IMR-90 (cell line): ENCODE measurements at regions not wholly inside any gene's neighbourhood (a gene's known extent, or its start where the extent isn't known, plus 50 kb on each side); places are given as distances from the start of the nearest gene placed in this dataset.

ENCODE experiments used
- BHLHE40 ChIP-seq: fragments of 150-350 bp; IDR thresholded peaks from 2 replicates; pipeline ENCODE4 v1.6.1; 2016; ENCODE audit warnings: mild to moderate bottlenecking, low read depth, low read length
- CEBPB ChIP-seq: IDR thresholded peaks from 2 replicates; pipeline ENCODE4 v1.6.1; 2012; ENCODE audit warnings: low read depth, low read length, improper control_type of control experiment
- MXI1 ChIP-seq: IDR thresholded peaks from 2 replicates; pipeline ENCODE4 v1.6.1; 2012; ENCODE audit warnings: low read depth, mild to moderate bottlenecking, low read length, moderate library complexity, borderline replicate concordance
- NFE2L2 ChIP-seq: fragments of 150-350 bp; IDR thresholded peaks from 2 replicates; pipeline ENCODE4 v1.6.1; 2016; ENCODE audit warnings: low read depth, mild to moderate bottlenecking, low read length
- POLR2A ChIP-seq: IDR thresholded peaks from 2 replicates; pipeline ENCODE4 v1.6.1; 2012; ENCODE audit warnings: mild to moderate bottlenecking, low read depth, low read length
- RCOR1 ChIP-seq: IDR thresholded peaks from 2 replicates; pipeline ENCODE4 v1.6.1; 2012; ENCODE audit warnings: mild to moderate bottlenecking, low read length, improper control_type of control experiment; ENCODE audit not compliant: insufficient replicate concordance
- TF ChIP-seq, protein P1 (sequence below): conservative IDR thresholded peaks from 2 replicates; pipeline ENCODE4 v1.5.1; 2012; ENCODE audit warnings: mild to moderate bottlenecking, low read depth, low read length, improper control_type of control experiment
- TF ChIP-seq, protein P2 (sequence below): fragments of 150-350 bp; IDR thresholded peaks from 2 replicates; pipeline ENCODE4 v1.6.1; 2017; ENCODE audit warnings: mild to moderate bottlenecking, antibody characterized with exemption, low read length, low read depth

DNA sequence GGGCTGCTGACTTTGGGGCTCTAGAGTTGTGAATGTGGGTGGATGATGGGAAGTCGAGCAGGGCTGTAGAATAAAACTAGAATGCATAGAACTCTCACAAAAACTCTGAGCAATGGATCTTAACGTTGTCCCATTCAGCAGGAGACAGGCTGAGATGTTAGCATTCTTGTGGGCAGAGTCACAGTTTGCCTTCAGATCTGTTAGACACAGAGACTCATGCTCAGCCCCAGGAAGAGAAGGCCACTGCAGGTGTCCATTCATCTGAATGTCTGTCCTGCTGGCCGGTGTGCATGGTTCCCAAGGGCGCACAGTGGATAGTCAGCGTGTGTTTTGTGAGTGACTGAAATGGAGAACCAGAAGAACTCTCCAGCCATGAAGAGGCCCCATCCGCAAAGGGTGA lies 111.3 kb downstream of the TSN start:
- no peak for TF ChIP-seq POLR2A
- TF ChIP-seq, protein P1, sequence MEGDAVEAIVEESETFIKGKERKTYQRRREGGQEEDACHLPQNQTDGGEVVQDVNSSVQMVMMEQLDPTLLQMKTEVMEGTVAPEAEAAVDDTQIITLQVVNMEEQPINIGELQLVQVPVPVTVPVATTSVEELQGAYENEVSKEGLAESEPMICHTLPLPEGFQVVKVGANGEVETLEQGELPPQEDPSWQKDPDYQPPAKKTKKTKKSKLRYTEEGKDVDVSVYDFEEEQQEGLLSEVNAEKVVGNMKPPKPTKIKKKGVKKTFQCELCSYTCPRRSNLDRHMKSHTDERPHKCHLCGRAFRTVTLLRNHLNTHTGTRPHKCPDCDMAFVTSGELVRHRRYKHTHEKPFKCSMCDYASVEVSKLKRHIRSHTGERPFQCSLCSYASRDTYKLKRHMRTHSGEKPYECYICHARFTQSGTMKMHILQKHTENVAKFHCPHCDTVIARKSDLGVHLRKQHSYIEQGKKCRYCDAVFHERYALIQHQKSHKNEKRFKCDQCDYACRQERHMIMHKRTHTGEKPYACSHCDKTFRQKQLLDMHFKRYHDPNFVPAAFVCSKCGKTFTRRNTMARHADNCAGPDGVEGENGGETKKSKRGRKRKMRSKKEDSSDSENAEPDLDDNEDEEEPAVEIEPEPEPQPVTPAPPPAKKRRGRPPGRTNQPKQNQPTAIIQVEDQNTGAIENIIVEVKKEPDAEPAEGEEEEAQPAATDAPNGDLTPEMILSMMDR = no peak
- TF ChIP-seq, protein P2, sequence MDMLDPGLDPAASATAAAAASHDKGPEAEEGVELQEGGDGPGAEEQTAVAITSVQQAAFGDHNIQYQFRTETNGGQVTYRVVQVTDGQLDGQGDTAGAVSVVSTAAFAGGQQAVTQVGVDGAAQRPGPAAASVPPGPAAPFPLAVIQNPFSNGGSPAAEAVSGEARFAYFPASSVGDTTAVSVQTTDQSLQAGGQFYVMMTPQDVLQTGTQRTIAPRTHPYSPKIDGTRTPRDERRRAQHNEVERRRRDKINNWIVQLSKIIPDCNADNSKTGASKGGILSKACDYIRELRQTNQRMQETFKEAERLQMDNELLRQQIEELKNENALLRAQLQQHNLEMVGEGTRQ = no peak
- TF ChIP-seq BHLHE40 = no peak
- TF ChIP-seq NFE2L2 = no peak
- TF ChIP-seq MXI1 = no peak
- no peak for TF ChIP-seq CEBPB
- TF ChIP-seq RCOR1 = no peak
